Transverse colon (tissue), 3 donors: ENCODE measurements at regions not wholly inside any gene's neighbourhood (a gene's known extent, or its start where the extent isn't known, plus 50 kb on each side); places are given as distances from the start of the nearest gene placed in this dataset.

ENCODE experiments used
- CTCF ChIP-seq, 5 experiments: fragments of 200-600 bp in 3 of 5; fragments of 450-650 bp in 2 of 5; sonication (generic) in 3 of 5; IDR thresholded peaks; 1 replicate in 2 of 5; 2 replicates in 3 of 5; pipeline ENCODE4 v1.5.1; 2016 to 2017; ENCODE audit warnings: antibody characterized with exemption in 5 of 5, inconsistent platforms in 3 of 5, mild to moderate bottlenecking in 2 of 5, moderate library complexity in 1 of 5
- POLR2A ChIP-seq: fragments of 450-650 bp; IDR thresholded peaks from one replicate; pipeline ENCODE4 v1.6.1; 2016; ENCODE audit warnings: antibody characterized with exemption, mild to moderate bottlenecking, moderate library complexity

- TF ChIP-seq CTCF (IDR thresholded peaks at IDR 0.05) (no peak), POLR2A (no peak)
Observed at GRCh38 chr1:221459558-221459957, 282.3 kb downstream of the DUSP10 start.
